ENCODE measurements at regions not wholly inside any gene's neighbourhood (a gene's known extent, or its start where the extent isn't known, plus 50 kb on each side); places are given as distances from the start of the nearest gene placed in this dataset.
"Not testable (repeated sequence)": the region's sequence is repeated elsewhere in the genome, so short reads cannot be mapped to it uniquely, and the experiment has no call there.

GRCh38 chr15:89030311-89030710 lies 57.9 kb upstream of the ABHD2 start:
- TF ChIP-seq EZH2phosphoT487 (IDR thresholded peaks at IDR 0.05; ENCODE audit: low read depth) (no peak), CTCF (IDR thresholded peaks at IDR 0.05; ENCODE audit: low read depth, low read length) (no peak)
- H2AFZ ChIP-seq (ENCODE audit: low read depth, low read length) = no peak overlapping the region
- H3K4me3 ChIP-seq (ENCODE audit: low read length) = no peak overlapping the region

GRCh38 chr15:89031637-89032285 lies 56.5 kb upstream of the ABHD2 start:
- H3K9me3 ChIP-seq (ENCODE audit: insufficient read depth, low read length); H2AFZ ChIP-seq (ENCODE audit: low read depth, low read length); H3K27ac ChIP-seq (ENCODE audit: low read length); H3K4me3 ChIP-seq (ENCODE audit: low read length); H3K9ac ChIP-seq (ENCODE audit: low read length); H3K4me2 ChIP-seq (ENCODE audit: low read length); H3K4me1 ChIP-seq (ENCODE audit: low read length); H4K20me1 ChIP-seq (ENCODE audit: insufficient read depth, low read length); H3K79me2 ChIP-seq (ENCODE audit: low read length); H3K36me3 ChIP-seq (replicated peaks; ENCODE audit: low read depth, low read length): not testable (repeated sequence)
- H3K27me3 ChIP-seq (ENCODE audit: low read depth, low read length) = peaks cover 20% of the 10 kb centered on the region

More at GRCh38 chr15:89030311-89030710, 57.9 kb upstream of the ABHD2 start:
- Histone ChIP-seq H3K27me3 (ENCODE audit: low read depth, low read length) (peaks cover 7% of the 10 kb centered on the region; the same call in 1 of the 2 replicates), H3K27ac (ENCODE audit: low read length) (no peak overlapping the region), H4K20me1 (ENCODE audit: insufficient read depth, low read length) (no peaks in the 10 kb centered on the region), H3K4me2 (ENCODE audit: low read length) (no peak overlapping the region), H3K4me1 (ENCODE audit: low read length) (no peaks in the 10 kb centered on the region), H3K36me3 (replicated peaks; ENCODE audit: low read depth, low read length) (no peaks in the 10 kb centered on the region), H3K9ac (ENCODE audit: low read length) (no peak overlapping the region), H3K9me3 (ENCODE audit: insufficient read depth, low read length) (no peaks in the 10 kb centered on the region), H3K79me2 (ENCODE audit: low read length) (no peaks in the 10 kb centered on the region)

- Histone ChIP-seq H3K4me1 (ENCODE audit: low read length) (no peaks in the 10 kb centered on the region), H3K27me3 (ENCODE audit: low read depth, low read length) (peaks cover 35% of the 10 kb centered on the region), H3K79me2 (ENCODE audit: low read length) (no peaks in the 10 kb centered on the region), H3K36me3 (replicated peaks; ENCODE audit: low read depth, low read length) (no peaks in the 10 kb centered on the region), H2AFZ (ENCODE audit: low read depth, low read length) (no peak overlapping the region), H3K27ac (ENCODE audit: low read length) (no peak overlapping the region), H3K4me3 (ENCODE audit: low read length) (no peak overlapping the region), H3K9ac (ENCODE audit: low read length) (no peak overlapping the region), H4K20me1 (ENCODE audit: insufficient read depth, low read length) (no peaks in the 10 kb centered on the region), H3K4me2 (ENCODE audit: low read length) (no peak overlapping the region), H3K9me3 (ENCODE audit: insufficient read depth, low read length) (no peaks in the 10 kb centered on the region)
- peak; percentile 59 for TF ChIP-seq CTCF (IDR thresholded peaks at IDR 0.05; ENCODE audit: low read depth, low read length)
- TF ChIP-seq EZH2phosphoT487 (IDR thresholded peaks at IDR 0.05; ENCODE audit: low read depth) = no peak
These were observed 54.0 kb upstream of the ABHD2 start for GRCh38 chr15:89034305-89034704.

GRCh38 chr15:89035150-89035549 lies 53.1 kb upstream of the ABHD2 start:
- H3K4me1 ChIP-seq (ENCODE audit: low read length) = no peaks in the 10 kb centered on the region
- no peaks in the 10 kb centered on the region for H3K9me3 ChIP-seq (ENCODE audit: insufficient read depth, low read length)
- H3K27me3 ChIP-seq (ENCODE audit: low read depth, low read length) = peaks cover 35% of the 10 kb centered on the region
- H4K20me1 ChIP-seq (ENCODE audit: insufficient read depth, low read length) = no peaks in the 10 kb centered on the region
- no peak overlapping the region for H3K9ac ChIP-seq (ENCODE audit: low read length)
- H3K4me2 ChIP-seq (ENCODE audit: low read length) = no peak overlapping the region
- no peak for TF ChIP-seq EZH2phosphoT487 (IDR thresholded peaks at IDR 0.05; ENCODE audit: low read depth)
- no peak for TF ChIP-seq CTCF (IDR thresholded peaks at IDR 0.05; ENCODE audit: low read depth, low read length)
- H3K27ac ChIP-seq (ENCODE audit: low read length) = no peak overlapping the region
- no peaks in the 10 kb centered on the region for H3K79me2 ChIP-seq (ENCODE audit: low read length)
- no peak overlapping the region for H3K4me3 ChIP-seq (ENCODE audit: low read length)
- no peaks in the 10 kb centered on the region for H3K36me3 ChIP-seq (replicated peaks; ENCODE audit: low read depth, low read length)
- no peak overlapping the region for H2AFZ ChIP-seq (ENCODE audit: low read depth, low read length)

Measured in OCI-LY3 (cell line).